Gastroesophageal sphincter (tissue), 3 donors: ENCODE measurements at regions not wholly inside any gene's neighbourhood (a gene's known extent, or its start where the extent isn't known, plus 50 kb on each side); places are given as distances from the start of the nearest gene placed in this dataset.

Experiments
- CTCF ChIP-seq, 4 experiments: fragments of 200-600 bp in 2 of 4; fragments of 450-650 bp in 2 of 4; sonication (generic) in 1 of 4; IDR thresholded peaks; one replicate each; pipeline ENCODE4 v1.5.1; 2017 to 2019; ENCODE audit warnings: antibody characterized with exemption in 4 of 4, mild to moderate bottlenecking in 2 of 4, moderate library complexity in 2 of 4
- POLR2AphosphoS5 ChIP-seq: sonication (generic); formaldehyde crosslinking; IDR thresholded peaks from one replicate; pipeline ENCODE4 v1.6.1; 2017; ENCODE audit warnings: antibody characterized with exemption

GRCh38 chr13:68940049-68940448, 1167.6 kb upstream of the ATXN8OS start:
- TF ChIP-seq CTCF (IDR thresholded peaks at IDR 0.05) (no peak), POLR2AphosphoS5 (no peak)
